K562 (cell line): ENCODE measurements at regions not wholly inside any gene's neighbourhood (a gene's known extent, or its start where the extent isn't known, plus 50 kb on each side); places are given as distances from the start of the nearest gene placed in this dataset.

ENCODE experiments used
- ARID4B ChIP-seq: sonication (generic); formaldehyde crosslinking; IDR thresholded peaks from 2 replicates; pipeline ENCODE4 v1.8.0; 2022; ENCODE audit warnings: mild to moderate bottlenecking, missing genetic modification reagents
- CTCF ChIP-seq, 3 experiments: IDR thresholded peaks in 2 of 3; conservative IDR thresholded peaks in 1 of 3; 2 replicates each; pipeline ENCODE4 v1.5.1; 2011 to 2012; ENCODE audit warnings: low read length in 3 of 3, mild to moderate bottlenecking in 3 of 3, control low read depth in 2 of 3, improper control_type of control experiment in 1 of 3, inconsistent platforms in 1 of 3, low read depth in 1 of 3, mixed read lengths in 1 of 3, moderate library complexity in 1 of 3; ENCODE audit not compliant: insufficient read depth in 2 of 3
- MEF2D ChIP-seq: conservative IDR thresholded peaks from 2 replicates; pipeline ENCODE4 v1.6.1; 2016; ENCODE audit warnings: low read depth, missing genetic modification characterization, missing compliant biosample characterization
- PHF20 ChIP-seq: fragments of 450-650 bp; IDR thresholded peaks from 2 replicates; pipeline ENCODE4 v1.6.1; 2018; ENCODE audit not compliant: partially characterized antibody
- TSC22D4 ChIP-seq: fragments of 450-650 bp; IDR thresholded peaks from 2 replicates; pipeline ENCODE4 v1.6.1; 2016; ENCODE audit warnings: missing genetic modification characterization, missing biosample characterization, control low read depth
- USF2 ChIP-seq: sonication (generic); formaldehyde crosslinking; IDR thresholded peaks from 2 replicates; pipeline ENCODE4 v1.5.0; 2020; ENCODE audit warnings: missing genetic modification reagents
- ZFX ChIP-seq: sonication (generic); formaldehyde crosslinking; IDR thresholded peaks from 2 replicates; pipeline ENCODE4 v1.8.0; 2022; ENCODE audit warnings: mild to moderate bottlenecking, missing genetic modification reagents, moderate library complexity
- ZNF146 ChIP-seq: IDR thresholded peaks from one replicate; pipeline ENCODE4 v1.6.1; 2018; ENCODE audit warnings: missing compliant biosample characterization; ENCODE audit not compliant: unreplicated experiment
- ZNF384 ChIP-seq: IDR thresholded peaks from 2 replicates; pipeline ENCODE4 v1.6.1; 2012; ENCODE audit warnings: low read depth, low read length, improper control_type of control experiment
- TF ChIP-seq, protein P1 (sequence below), 2 experiments: fragments of 450-650 bp; IDR thresholded peaks; 2 replicates each; pipeline ENCODE4 v1.6.1; 2016; ENCODE audit warnings: mild to moderate bottlenecking in 2 of 2, borderline replicate concordance in 1 of 2, low read depth in 1 of 2, moderate library complexity in 1 of 2

- TF ChIP-seq USF2 (CRISPR knock-in tag) (no peak), ZNF146 (CRISPR knock-in tag) (no peak), MEF2D (tag) (no peak), CTCF (IDR thresholded peaks at IDR 0.05 in 2 of 3, conservative IDR thresholded peaks at IDR 0.05 in 1 of 3; ENCODE audit: insufficient read depth in 2 of 3, low read depth in 1 of 3, low read length in 3 of 3) (no peak), ARID4B (CRISPR knock-in tag) (no peak), ZNF384 (no peak), TSC22D4 (tag) (no peak), PHF20 (no peak), ZFX (CRISPR knock-in tag) (no peak)
- TF ChIP-seq, protein P1, sequence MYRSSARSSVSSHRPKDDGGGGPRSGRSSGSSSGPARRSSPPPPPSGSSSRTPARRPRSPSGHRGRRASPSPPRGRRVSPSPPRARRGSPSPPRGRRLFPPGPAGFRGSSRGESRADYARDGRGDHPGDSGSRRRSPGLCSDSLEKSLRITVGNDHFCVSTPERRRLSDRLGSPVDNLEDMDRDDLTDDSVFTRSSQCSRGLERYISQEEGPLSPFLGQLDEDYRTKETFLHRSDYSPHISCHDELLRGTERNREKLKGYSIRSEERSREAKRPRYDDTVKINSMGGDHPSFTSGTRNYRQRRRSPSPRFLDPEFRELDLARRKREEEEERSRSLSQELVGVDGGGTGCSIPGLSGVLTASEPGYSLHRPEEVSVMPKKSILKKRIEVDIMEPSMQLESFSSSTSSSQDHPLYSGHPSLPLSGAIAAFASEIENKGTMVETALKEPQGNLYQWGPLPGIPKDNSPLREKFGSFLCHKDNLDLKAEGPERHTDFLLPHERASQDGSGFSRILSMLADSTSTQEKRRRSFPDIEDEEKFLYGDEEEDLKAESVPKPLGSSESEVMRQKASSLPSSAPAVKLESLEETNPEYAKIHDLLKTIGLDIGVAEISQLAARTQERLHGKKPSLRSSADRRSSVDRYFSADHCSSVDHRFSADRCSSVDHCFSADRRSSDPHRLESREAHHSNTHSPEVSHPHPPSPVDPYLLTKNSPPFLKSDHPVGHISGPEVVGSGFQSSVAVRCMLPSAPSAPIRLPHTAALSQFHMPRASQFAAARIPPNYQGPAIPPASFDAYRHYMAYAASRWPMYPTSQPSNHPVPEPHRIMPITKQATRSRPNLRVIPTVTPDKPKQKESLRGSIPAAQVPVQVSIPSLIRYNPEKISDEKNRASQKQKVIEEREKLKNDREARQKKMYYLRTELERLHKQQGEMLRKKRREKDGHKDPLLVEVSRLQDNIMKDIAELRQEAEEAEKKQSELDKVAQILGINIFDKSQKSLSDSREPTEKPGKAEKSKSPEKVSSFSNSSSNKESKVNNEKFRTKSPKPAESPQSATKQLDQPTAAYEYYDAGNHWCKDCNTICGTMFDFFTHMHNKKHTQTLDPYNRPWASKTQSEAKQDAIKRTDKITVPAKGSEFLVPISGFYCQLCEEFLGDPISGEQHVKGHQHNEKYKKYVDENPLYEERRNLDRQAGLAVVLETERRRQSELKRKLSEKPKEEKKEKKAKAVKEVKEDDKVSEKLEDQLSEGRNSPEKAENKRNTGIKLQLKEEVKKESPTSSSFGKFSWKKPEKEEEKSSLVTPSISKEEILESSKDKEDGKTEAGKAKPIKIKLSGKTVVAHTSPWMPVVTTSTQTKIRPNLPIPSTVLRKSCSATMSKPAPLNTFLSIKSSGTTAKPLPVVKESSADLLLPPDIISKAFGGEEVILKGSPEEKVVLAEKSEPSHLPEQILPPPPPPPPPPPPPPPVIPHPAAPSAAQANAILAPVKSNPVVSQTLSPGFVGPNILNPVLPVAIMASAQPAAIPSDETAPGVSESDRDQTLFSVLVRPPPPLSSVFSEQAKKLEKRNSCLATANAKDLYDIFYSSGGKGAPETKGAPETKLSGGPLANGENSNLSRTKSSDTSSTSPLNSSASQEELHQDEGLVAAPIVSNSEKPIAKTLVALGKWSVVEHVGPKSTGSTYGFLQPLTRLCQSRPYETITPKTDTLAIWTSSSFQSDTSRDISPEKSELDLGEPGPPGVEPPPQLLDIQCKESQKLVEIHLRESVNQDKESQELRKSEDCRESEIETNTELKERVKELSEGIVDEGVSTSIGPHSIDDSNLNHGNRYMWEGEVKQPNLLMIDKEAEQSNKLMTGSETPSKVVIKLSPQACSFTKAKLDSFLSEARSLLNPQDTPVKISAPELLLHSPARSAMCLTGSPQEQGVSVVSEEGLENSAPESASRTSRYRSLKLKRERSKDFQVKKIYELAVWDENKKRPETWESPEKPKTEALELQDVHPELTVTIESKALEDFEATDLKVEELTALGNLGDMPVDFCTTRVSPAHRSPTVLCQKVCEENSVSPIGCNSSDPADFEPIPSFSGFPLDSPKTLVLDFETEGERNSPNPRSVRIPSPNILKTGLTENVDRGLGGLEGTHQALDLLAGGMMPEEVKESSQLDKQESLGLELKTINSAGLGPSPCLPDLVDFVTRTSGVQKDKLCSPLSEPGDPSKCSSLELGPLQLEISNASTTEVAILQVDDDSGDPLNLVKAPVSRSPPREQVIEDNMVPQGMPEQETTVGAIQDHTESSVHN (IDR thresholded peaks at IDR 0.05; ENCODE audit: borderline replicate concordance in 1 of 2, low read depth in 1 of 2) = no peak
Measured at GRCh38 chr3:20302766-20303165, 116.8 kb upstream of the SGO1 start.
